Fibroblast of villous mesenchyme (primary cell): ENCODE measurements at regions not wholly inside any gene's neighbourhood (a gene's known extent, or its start where the extent isn't known, plus 50 kb on each side); places are given as distances from the start of the nearest gene placed in this dataset.

ENCODE experiments used
- DNase-seq: peaks from one replicate; pipeline ENCODE4 v3.0.0-alpha.2; 2010; ENCODE audit warnings: low read depth
- H3K4me3 ChIP-seq: 2 replicates; pipeline ENCODE4 v1.5.1; 2011; ENCODE audit warnings: low read depth, mild to moderate bottlenecking, low read length
- TF ChIP-seq, protein P1 (sequence below): IDR thresholded peaks from 2 replicates; pipeline ENCODE4 v1.5.1; 2012; ENCODE audit warnings: low read depth, mild to moderate bottlenecking, low read length; ENCODE audit not compliant: insufficient read depth

DNA sequence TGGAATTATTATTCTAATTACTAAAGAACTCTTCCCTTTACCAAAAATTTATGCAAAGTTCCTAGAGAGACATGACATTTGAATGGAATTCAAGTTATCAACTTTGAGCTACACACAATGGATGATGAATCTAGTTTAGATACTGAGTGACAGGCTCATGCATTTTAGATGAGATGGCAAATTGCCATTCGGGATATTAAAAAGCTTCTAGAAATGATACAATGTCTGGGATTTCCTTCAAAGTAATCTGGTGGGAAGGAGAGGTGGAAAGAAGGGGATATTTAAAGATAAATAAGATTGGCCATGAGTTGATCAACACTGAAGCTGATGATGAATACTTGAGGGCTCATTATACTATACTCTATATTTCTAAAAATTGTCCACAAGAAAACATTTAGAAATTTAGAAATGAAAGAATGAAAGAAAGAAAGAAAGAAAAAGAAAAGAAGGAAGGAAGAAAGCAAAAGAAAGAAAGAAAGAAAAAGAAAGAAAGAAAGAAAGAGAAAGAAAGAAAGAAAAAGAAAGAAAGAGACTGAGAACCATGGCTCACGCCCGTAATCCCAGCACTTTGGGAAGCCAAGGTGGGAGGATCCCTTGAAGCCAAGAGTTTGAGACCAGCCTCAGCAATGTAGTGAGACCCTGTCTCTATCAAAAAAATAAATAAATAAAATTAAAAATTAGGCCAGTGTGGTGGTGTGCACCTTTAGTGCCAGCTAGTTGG lies 62.6 kb upstream of the NEDD4L start:
- TF ChIP-seq, protein P1, sequence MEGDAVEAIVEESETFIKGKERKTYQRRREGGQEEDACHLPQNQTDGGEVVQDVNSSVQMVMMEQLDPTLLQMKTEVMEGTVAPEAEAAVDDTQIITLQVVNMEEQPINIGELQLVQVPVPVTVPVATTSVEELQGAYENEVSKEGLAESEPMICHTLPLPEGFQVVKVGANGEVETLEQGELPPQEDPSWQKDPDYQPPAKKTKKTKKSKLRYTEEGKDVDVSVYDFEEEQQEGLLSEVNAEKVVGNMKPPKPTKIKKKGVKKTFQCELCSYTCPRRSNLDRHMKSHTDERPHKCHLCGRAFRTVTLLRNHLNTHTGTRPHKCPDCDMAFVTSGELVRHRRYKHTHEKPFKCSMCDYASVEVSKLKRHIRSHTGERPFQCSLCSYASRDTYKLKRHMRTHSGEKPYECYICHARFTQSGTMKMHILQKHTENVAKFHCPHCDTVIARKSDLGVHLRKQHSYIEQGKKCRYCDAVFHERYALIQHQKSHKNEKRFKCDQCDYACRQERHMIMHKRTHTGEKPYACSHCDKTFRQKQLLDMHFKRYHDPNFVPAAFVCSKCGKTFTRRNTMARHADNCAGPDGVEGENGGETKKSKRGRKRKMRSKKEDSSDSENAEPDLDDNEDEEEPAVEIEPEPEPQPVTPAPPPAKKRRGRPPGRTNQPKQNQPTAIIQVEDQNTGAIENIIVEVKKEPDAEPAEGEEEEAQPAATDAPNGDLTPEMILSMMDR = no peak

GRCh38 chr18:57980573-57981307 lies 63.3 kb upstream of the NEDD4L start:
- TF ChIP-seq, protein P1 = no peak
- H3K4me3 ChIP-seq = no peak overlapping the region
- no peak for DNase-seq

More for the DNA sequence above, 62.6 kb upstream of the NEDD4L start:
- DNase-seq = no peak
- H3K4me3 ChIP-seq = no peak overlapping the region

GRCh38 chr18:57976230-57976773 lies 67.7 kb upstream of the NEDD4L start:
- H3K4me3 ChIP-seq = no peak overlapping the region
- TF ChIP-seq, protein P1 = no peak
- no peak for DNase-seq

- no peak for DNase-seq
- no peak overlapping the region for H3K4me3 ChIP-seq
- TF ChIP-seq, protein P1 = no peak
Measured at GRCh38 chr18:57975805-57976204, 68.2 kb upstream of the NEDD4L start.

DNA sequence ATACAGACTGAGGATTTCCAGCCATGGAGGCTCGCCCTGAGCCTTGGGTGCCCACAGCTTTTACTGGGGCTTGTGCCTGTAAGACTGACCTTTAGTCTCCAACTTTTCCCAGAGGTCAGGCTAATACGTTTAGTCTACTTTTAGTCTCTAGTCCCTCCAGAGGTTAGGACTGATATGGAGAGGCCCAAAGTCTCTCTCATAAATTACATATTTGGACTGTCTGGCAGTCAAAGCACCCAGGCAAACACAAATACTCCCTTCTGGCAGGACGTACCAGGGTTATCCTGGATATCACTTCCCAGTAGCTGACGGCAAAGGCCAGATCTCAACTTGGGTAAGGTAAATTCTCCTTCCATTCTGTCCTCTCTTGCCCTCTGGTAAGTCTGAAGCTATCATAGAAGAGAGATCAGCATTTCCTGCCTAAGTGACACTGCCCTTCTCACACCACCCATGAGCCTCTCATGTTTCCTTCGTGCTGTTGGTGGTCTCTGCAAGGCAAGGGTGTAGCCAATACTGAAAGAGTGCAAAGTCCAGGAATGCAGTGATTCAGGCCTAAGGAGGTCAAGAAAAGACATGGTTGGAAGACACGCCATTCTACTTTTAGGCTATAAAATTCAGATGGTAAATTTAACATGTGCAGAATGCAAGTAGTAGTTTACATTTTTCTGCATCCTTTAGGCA lies 69.3 kb upstream of the NEDD4L start:
- TF ChIP-seq, protein P1 = no peak
- H3K4me3 ChIP-seq = no peak overlapping the region
- DNase-seq = no peak

DNA sequence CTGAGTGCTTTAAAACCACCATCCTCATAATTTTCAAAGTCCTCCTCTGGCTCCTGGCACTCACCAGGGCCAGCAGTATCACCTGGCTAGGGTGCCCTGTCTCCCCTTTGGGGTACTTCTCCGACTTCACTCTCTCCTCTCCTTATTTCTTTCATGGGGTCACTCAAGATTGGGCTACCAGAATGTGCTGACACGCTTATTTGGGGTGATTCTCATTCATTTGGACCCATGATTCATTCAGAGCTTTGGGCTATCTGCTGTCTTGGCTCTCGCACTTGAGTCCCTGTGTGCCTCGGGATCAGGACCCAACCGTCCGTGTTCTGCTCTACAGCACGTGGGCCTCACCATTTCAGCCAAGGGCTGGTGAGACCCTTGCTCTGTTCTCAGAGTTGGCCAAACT lies 70.1 kb upstream of the NEDD4L start:
- no peak for DNase-seq
- TF ChIP-seq, protein P1 = no peak
- H3K4me3 ChIP-seq = no peak overlapping the region
